DND-41 (cell line): ENCODE measurements at regions not wholly inside any gene's neighbourhood (a gene's known extent, or its start where the extent isn't known, plus 50 kb on each side); places are given as distances from the start of the nearest gene placed in this dataset.
"Not testable (repeated sequence)": the region's sequence is repeated elsewhere in the genome, so short reads cannot be mapped to it uniquely, and the experiment has no call there.

Experiments used
- EZH2 ChIP-seq: IDR thresholded peaks from 3 replicates; pipeline ENCODE4 v1.6.1; 2012; ENCODE audit warnings: borderline replicate concordance, low read depth, mild to moderate bottlenecking, moderate library complexity, low read length, inconsistent platforms; ENCODE audit not compliant: severe bottlenecking
- TF ChIP-seq, protein P1 (sequence below): IDR thresholded peaks from 2 replicates; pipeline ENCODE4 v1.5.1; 2012; ENCODE audit warnings: borderline replicate concordance, low read length, moderate library complexity, mild to moderate bottlenecking; ENCODE audit not compliant: poor library complexity, severe bottlenecking; ENCODE audit errors: extremely low read depth

DNA sequence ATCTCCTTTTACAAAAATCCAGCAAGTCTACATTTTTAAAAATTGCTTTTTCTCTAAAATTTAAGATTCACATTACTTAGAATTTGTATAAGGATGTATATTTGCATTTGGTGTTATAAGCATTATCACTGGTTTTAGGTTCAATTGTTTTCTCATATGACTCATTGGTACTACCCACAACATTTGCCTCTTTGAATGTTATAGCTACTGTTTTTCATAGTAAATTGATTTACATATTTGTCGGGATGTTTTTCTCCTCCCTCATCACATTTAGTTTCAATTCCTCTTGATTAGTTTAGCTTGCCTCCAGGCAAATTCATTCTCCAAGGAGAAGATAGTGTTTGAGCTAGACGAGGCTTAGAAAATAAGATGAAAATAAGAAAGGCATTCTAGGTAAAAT, 450.4 kb downstream of the NAV3 start:
- TF ChIP-seq, protein P1, sequence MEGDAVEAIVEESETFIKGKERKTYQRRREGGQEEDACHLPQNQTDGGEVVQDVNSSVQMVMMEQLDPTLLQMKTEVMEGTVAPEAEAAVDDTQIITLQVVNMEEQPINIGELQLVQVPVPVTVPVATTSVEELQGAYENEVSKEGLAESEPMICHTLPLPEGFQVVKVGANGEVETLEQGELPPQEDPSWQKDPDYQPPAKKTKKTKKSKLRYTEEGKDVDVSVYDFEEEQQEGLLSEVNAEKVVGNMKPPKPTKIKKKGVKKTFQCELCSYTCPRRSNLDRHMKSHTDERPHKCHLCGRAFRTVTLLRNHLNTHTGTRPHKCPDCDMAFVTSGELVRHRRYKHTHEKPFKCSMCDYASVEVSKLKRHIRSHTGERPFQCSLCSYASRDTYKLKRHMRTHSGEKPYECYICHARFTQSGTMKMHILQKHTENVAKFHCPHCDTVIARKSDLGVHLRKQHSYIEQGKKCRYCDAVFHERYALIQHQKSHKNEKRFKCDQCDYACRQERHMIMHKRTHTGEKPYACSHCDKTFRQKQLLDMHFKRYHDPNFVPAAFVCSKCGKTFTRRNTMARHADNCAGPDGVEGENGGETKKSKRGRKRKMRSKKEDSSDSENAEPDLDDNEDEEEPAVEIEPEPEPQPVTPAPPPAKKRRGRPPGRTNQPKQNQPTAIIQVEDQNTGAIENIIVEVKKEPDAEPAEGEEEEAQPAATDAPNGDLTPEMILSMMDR = not testable (repeated sequence)
- TF ChIP-seq EZH2 = not testable (repeated sequence)
